H1 (cell line): ENCODE measurements at regions not wholly inside any gene's neighbourhood (a gene's known extent, or its start where the extent isn't known, plus 50 kb on each side); places are given as distances from the start of the nearest gene placed in this dataset.

Experiments used
- CTCF ChIA-PET: fragments of 300-600 bp; sonication (Branson Sonifier 250); formaldehyde crosslinking; loops from one replicate; lab custom pipeline; 2021; ENCODE audit not compliant: partially characterized antibody; lab: Charles Lee
- POLR2A ChIA-PET: fragments of 300-600 bp; sonication (Branson Sonifier 250); formaldehyde crosslinking; loops from one replicate; lab custom pipeline; 2021; ENCODE audit warnings: inconsistent platforms; ENCODE audit not compliant: partially characterized antibody; lab: Charles Lee
- DNase-seq, 2 experiments: peaks; one replicate each; pipeline versions ENCODE4 v3.0.0 to v3.0.0-alpha.2; 2010 to 2022; ENCODE audit warnings: low spot score in 2 of 2, low read depth in 1 of 2, mixed read lengths in 1 of 2
- FAIRE-seq: peaks from 2 replicates; lab custom pipeline; 2011; peaks lifted over from hg19 to GRCh38; lab: Jason Lieb, UNC
- H2AFZ ChIP-seq: 2 replicates; pipeline ENCODE4 v1.8.1; 2012; ENCODE audit warnings: low read length, inconsistent platforms
- H2AK5ac ChIP-seq: 2 replicates; pipeline ENCODE4 v1.6.1; 2013; ENCODE audit warnings: low read depth, low read length
- H2BK120ac ChIP-seq: replicated peaks from 2 replicates; pipeline ENCODE3; 2013; ENCODE audit warnings: low read depth, low read length, inconsistent platforms
- H2BK12ac ChIP-seq: 2 replicates; pipeline ENCODE4 v1.6.1; 2013; ENCODE audit warnings: low read depth, low read length
- H2BK15ac ChIP-seq: 2 replicates; pipeline ENCODE4 v1.6.1; 2013; ENCODE audit warnings: low read length
- H2BK20ac ChIP-seq: 2 replicates; pipeline ENCODE4 v1.6.1; 2013; ENCODE audit warnings: low read length
- H2BK5ac ChIP-seq: 2 replicates; pipeline ENCODE4 v1.6.1; 2013; ENCODE audit warnings: low read depth, low read length
- H3K14ac ChIP-seq: 2 replicates; pipeline ENCODE4 v1.6.1; 2013; ENCODE audit warnings: inconsistent platforms; ENCODE audit not compliant: insufficient read length
- H3K18ac ChIP-seq: 2 replicates; pipeline ENCODE4 v1.6.1; 2013; ENCODE audit warnings: low read length; ENCODE audit errors: extremely low read depth
- H3K23ac ChIP-seq: 2 replicates; pipeline ENCODE4 v1.6.1; 2013; ENCODE audit warnings: inconsistent platforms; ENCODE audit not compliant: insufficient read length
- H3K23me2 ChIP-seq: 2 replicates; pipeline ENCODE4 v1.6.1; 2013; ENCODE audit warnings: low read depth, low read length
- H3K27ac ChIP-seq: 2 replicates; pipeline ENCODE4 v1.6.1; 2011; ENCODE audit warnings: low read depth, low read length, inconsistent platforms
- H3K27me3 ChIP-seq, 4 experiments: replicated peaks in 1 of 4; 1 replicate in 1 of 4; 2 replicates in 3 of 4; pipeline versions ENCODE4 v1.6.1 to v1.8.1; 2011 to 2013; ENCODE audit warnings: low read length in 3 of 4, mild to moderate bottlenecking in 3 of 4, inconsistent platforms in 2 of 4, mixed read lengths in 2 of 4, moderate library complexity in 1 of 4; ENCODE audit not compliant: control insufficient read depth in 3 of 4, insufficient read depth in 3 of 4; ENCODE audit errors: extremely low read depth in 1 of 4
- H3K36me3 ChIP-seq, 4 experiments: 2 replicates each; pipeline versions ENCODE4 v1.6.1 to v1.8.1; 2011 to 2013; ENCODE audit warnings: mild to moderate bottlenecking in 4 of 4, low read length in 3 of 4, moderate library complexity in 2 of 4, control low read depth in 1 of 4, inconsistent platforms in 1 of 4; ENCODE audit not compliant: insufficient read depth in 4 of 4, control insufficient read depth in 2 of 4
- H3K4ac ChIP-seq: replicated peaks from 2 replicates; pipeline ENCODE3; 2013; ENCODE audit warnings: low read length, low read depth, mixed read lengths, inconsistent platforms; ENCODE audit not compliant: insufficient read length
- H3K4me1 ChIP-seq, 4 experiments: replicated peaks in 1 of 4; 1 replicate in 1 of 4; 2 replicates in 3 of 4; pipeline versions ENCODE4 v1.6.1 to v1.8.1; 2011 to 2013; ENCODE audit warnings: low read length in 3 of 4, inconsistent platforms in 2 of 4, mixed read lengths in 1 of 4; ENCODE audit not compliant: insufficient read depth in 4 of 4, control insufficient read depth in 3 of 4
- H3K4me2 ChIP-seq, 2 experiments: 2 replicates each; pipeline versions ENCODE4 v1.6.1 to v1.8.1; 2011 to 2013; ENCODE audit warnings: low read depth in 2 of 2, low read length in 2 of 2, control low read depth in 1 of 2, inconsistent platforms in 1 of 2, mild to moderate bottlenecking in 1 of 2; ENCODE audit not compliant: insufficient read depth in 1 of 2
- H3K4me3 ChIP-seq, 4 experiments: fragments of 200-600, 300-600 bp in 1 of 4; sonication (generic), shearing (Covaris generic), sonication (Bioruptor Twin) in 1 of 4; 2 replicates each; pipeline versions ENCODE4 v1.5.1 to v1.8.1; 2011 to 2016; ENCODE audit warnings: low read length in 4 of 4, low read depth in 3 of 4, control low read depth in 2 of 4, inconsistent platforms in 2 of 4, mild to moderate bottlenecking in 2 of 4, mixed read lengths in 1 of 4, moderate library complexity in 1 of 4; ENCODE audit not compliant: insufficient read depth in 2 of 4; ENCODE audit errors: extremely low read depth in 1 of 4
- H3K56ac ChIP-seq: replicated peaks from 2 replicates; pipeline ENCODE3; 2013; ENCODE audit warnings: low read depth, mild to moderate bottlenecking, mixed read lengths, low read length, inconsistent platforms; ENCODE audit not compliant: insufficient read length
- H3K79me1 ChIP-seq: 2 replicates; pipeline ENCODE4 v1.6.1; 2013; ENCODE audit warnings: low read depth, low read length, control low read depth
- H3K79me2 ChIP-seq, 2 experiments: 2 replicates each; pipeline versions ENCODE4 v1.6.1 to v1.8.1; 2012 to 2013; ENCODE audit warnings: low read length in 2 of 2, mild to moderate bottlenecking in 2 of 2, inconsistent platforms in 1 of 2; ENCODE audit not compliant: insufficient read depth in 2 of 2, control insufficient read depth in 1 of 2
- H3K9ac ChIP-seq, 4 experiments: replicated peaks in 1 of 4; 1 replicate in 1 of 4; 2 replicates in 3 of 4; pipeline versions ENCODE4 v1.6.1 to v1.8.1; 2011 to 2013; ENCODE audit warnings: low read depth in 3 of 4, low read length in 3 of 4, control low read depth in 2 of 4, mild to moderate bottlenecking in 2 of 4, moderate library complexity in 2 of 4, inconsistent platforms in 1 of 4; ENCODE audit errors: extremely low read depth in 1 of 4
- H3K9me3 ChIP-seq, 2 experiments: 2 replicates each; pipeline versions ENCODE4 v1.6.1 to v1.8.1; 2012 to 2013; ENCODE audit warnings: mild to moderate bottlenecking in 2 of 2, moderate library complexity in 2 of 2, control low read depth in 1 of 2, inconsistent platforms in 1 of 2, low read depth in 1 of 2, low read length in 1 of 2, mixed read lengths in 1 of 2; ENCODE audit not compliant: insufficient read depth in 2 of 2
- H4K20me1 ChIP-seq, 2 experiments: replicated peaks in 1 of 2; 2 replicates each; pipeline versions ENCODE3 to v1.8.1; 2011 to 2013; ENCODE audit warnings: inconsistent platforms in 2 of 2, low read length in 2 of 2, mild to moderate bottlenecking in 1 of 2; ENCODE audit not compliant: insufficient read depth in 2 of 2, control insufficient read depth in 1 of 2
- H4K5ac ChIP-seq: 2 replicates; pipeline ENCODE4 v1.6.1; 2013; ENCODE audit warnings: low read length, low read depth, mixed read lengths, inconsistent platforms; ENCODE audit not compliant: insufficient read length
- H4K8ac ChIP-seq: 2 replicates; pipeline ENCODE4 v1.8.0; 2013; ENCODE audit warnings: mild to moderate bottlenecking, moderate library complexity, low read length, inconsistent platforms; ENCODE audit not compliant: insufficient read depth; ENCODE audit errors: extremely low read depth
- H4K91ac ChIP-seq: replicated peaks from 2 replicates; pipeline ENCODE3; 2013; ENCODE audit warnings: low read length, mixed read lengths, inconsistent platforms; ENCODE audit not compliant: insufficient read length
- ASH2L ChIP-seq: fragments of 200-600, 300-600 bp; sonication (generic); IDR thresholded peaks from one replicate; pipeline ENCODE4 v1.7.1; 2017; ENCODE audit warnings: low read length
- BACH1 ChIP-seq: IDR thresholded peaks from 2 replicates; pipeline ENCODE4 v1.6.1; 2012; ENCODE audit warnings: low read length, improper control_type of control experiment
- CHD1 ChIP-seq: IDR thresholded peaks from 2 replicates; pipeline ENCODE4 v1.6.1; 2012; ENCODE audit warnings: low read depth, low read length, improper control_type of control experiment
- JUN ChIP-seq: IDR thresholded peaks from 2 replicates; pipeline ENCODE4 v1.6.1; 2011; ENCODE audit warnings: low read depth, mild to moderate bottlenecking, improper control_type of control experiment, low read length
- RXRA ChIP-seq: IDR thresholded peaks from 2 replicates; pipeline ENCODE4 v1.6.1; 2011; ENCODE audit warnings: low read depth, mild to moderate bottlenecking, low read length, moderate library complexity; ENCODE audit not compliant: insufficient read depth
- TEAD4 ChIP-seq: IDR thresholded peaks from 2 replicates; pipeline ENCODE4 v1.6.1; 2012; ENCODE audit warnings: low read depth, low read length, inconsistent platforms, mixed read lengths
- WGBS, 2 experiments: shearing (Covaris generic) in 1 of 2; methylation state at CpG; one replicate each; pipeline versions ENCODE4 v1.1.6 to v1.1.7; 2013 to 2015; ENCODE audit warnings: low lambda C conversion rate in 2 of 2, mixed read lengths in 2 of 2, inconsistent platforms in 1 of 2, low coverage in 1 of 2, missing lambda C conversion rate in 1 of 2; ENCODE audit not compliant: insufficient replicate concordance in 2 of 2, insufficient coverage in 1 of 2, insufficient read length in 1 of 2; ENCODE audit errors: extremely low coverage in 1 of 2, missing lambda C conversion rate in 1 of 2; 5-methylcytosine and 5-hydroxymethylcytosine counted together
- TF ChIP-seq, protein P1 (sequence below): IDR thresholded peaks from 2 replicates; pipeline ENCODE4 v1.6.1; 2011; ENCODE audit warnings: low read length, improper control_type of control experiment

DNA sequence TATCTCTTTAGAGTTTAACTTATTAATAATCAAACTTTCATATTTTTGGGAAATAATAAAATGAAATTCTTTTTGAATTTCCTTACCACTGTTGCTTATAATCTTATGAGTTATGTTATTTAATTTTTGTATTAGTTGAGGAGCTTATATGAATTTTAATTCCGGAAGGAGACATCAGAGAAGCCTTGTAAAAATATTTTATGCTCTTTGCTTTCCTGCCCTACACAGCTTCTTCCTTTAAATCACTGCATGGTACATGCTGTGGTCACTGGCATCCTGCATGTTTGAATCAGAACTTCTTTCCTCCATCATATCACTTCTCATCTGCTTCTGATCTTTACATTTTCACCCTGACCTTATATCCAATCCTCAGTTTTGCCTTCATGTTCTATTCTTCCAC, 266.7 kb upstream of the ZSWIM2 start:
- Histone ChIP-seq H3K18ac (no peak overlapping the region), H3K4ac (no peak overlapping the region), H3K9ac (no peak overlapping the region), H3K23me2 (no peaks in the 10 kb centered on the region), H3K27ac (no peak overlapping the region), H2BK15ac (no peak overlapping the region), H2BK12ac (no peak overlapping the region), H3K4me3 (no peak overlapping the region), H3K9me3 (no peaks in the 10 kb centered on the region), H3K14ac (no peak overlapping the region), H4K20me1 (no peaks in the 10 kb centered on the region), H3K79me2 (no peaks in the 10 kb centered on the region), H3K79me1 (no peaks in the 10 kb centered on the region), H3K27me3 (no peaks in the 10 kb centered on the region), H3K36me3 (no peaks in the 10 kb centered on the region), H2BK5ac (no peak overlapping the region), H3K23ac (no peak overlapping the region), H3K56ac (no peak overlapping the region), H3K4me1 (no peaks in the 10 kb centered on the region), H2AFZ (0 out of 2 replicates have a peak overlapping the region, but pooled peaks have one; percentile 62), H3K4me2 (no peak overlapping the region), H2AK5ac (no peak overlapping the region), H4K8ac (no peak overlapping the region), H4K91ac (no peak overlapping the region), H4K5ac (no peak overlapping the region), H2BK120ac (no peak overlapping the region), H2BK20ac (no peak overlapping the region)
- DNase-seq (no peak), FAIRE-seq (no peak)
- WGBS, 2 experiments = 100% methylated on average over 1 of the region's 1 CpG; no CpG with 5 or more reads in 1 of the 2 experiments
- no peak for TF ChIP-seq BACH1
- TF ChIP-seq ASH2L = no peak
- TF ChIP-seq, protein P1, sequence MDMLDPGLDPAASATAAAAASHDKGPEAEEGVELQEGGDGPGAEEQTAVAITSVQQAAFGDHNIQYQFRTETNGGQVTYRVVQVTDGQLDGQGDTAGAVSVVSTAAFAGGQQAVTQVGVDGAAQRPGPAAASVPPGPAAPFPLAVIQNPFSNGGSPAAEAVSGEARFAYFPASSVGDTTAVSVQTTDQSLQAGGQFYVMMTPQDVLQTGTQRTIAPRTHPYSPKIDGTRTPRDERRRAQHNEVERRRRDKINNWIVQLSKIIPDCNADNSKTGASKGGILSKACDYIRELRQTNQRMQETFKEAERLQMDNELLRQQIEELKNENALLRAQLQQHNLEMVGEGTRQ = no peak
- no peak for TF ChIP-seq TEAD4
- no peak for TF ChIP-seq RXRA
- TF ChIP-seq CHD1 = no peak
- no peak for TF ChIP-seq JUN
- POLR2A ChIA-PET = no interaction called here
- CTCF ChIA-PET = no interaction called here
